GM04504 (cell line): ENCODE measurements at regions not wholly inside any gene's neighbourhood (a gene's known extent, or its start where the extent isn't known, plus 50 kb on each side); places are given as distances from the start of the nearest gene placed in this dataset.

Experiments used
- DNase-seq: peaks from one replicate; pipeline ENCODE4 v3.0.0-alpha.2; 2012; ENCODE audit warnings: low read depth

GRCh38 chr9:119829186-119829585 lies 460.0 kb upstream of the BRINP1 start:
- DNase-seq: no peak

- DNase-seq: no peak
Measured at GRCh38 chr9:119827526-119827925, 458.3 kb upstream of the BRINP1 start.

GRCh38 chr9:119827126-119827525 lies 457.9 kb upstream of the BRINP1 start:
- DNase-seq: no peak

GRCh38 chr9:119818726-119819435 lies 449.6 kb upstream of the BRINP1 start:
- DNase-seq: no peak

DNA sequence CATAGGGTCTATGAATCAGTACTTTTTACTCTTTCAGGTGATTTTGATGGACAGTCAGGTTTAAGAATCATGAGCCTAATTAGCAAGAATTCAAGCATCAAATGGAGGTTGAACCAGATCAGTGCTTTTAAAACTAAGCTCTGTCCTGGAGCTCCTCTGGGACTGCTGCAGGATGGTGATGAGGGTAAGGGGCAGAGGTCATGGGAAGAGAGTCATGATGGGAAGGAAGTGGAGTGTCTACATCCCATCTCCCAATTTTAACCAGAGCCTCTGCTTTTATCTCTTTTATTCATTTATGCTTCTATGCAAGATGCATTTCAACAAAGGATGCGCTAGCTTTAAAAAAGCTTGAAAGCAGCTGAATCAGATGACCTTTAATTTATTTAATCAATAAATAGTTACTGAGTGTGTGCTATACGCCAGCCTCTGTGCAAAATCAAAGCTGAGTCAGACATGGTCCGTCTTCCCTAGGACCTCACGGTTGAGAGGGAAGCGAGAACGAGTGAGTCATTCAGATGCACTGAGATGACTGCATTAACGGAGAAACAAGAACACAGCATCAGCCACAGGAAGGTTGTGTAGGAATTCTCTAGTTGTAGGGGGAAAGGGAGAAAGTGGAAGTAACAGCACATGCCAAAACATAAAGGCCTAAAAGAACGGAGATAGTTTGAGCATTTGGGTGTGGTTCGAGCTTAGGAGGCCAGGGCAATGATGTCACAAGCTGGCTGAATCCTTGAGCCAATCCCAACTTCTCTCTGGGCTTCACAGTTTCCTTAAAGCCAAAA lies 441.6 kb upstream of the BRINP1 start:
- DNase-seq: peak; percentile 41

DNA sequence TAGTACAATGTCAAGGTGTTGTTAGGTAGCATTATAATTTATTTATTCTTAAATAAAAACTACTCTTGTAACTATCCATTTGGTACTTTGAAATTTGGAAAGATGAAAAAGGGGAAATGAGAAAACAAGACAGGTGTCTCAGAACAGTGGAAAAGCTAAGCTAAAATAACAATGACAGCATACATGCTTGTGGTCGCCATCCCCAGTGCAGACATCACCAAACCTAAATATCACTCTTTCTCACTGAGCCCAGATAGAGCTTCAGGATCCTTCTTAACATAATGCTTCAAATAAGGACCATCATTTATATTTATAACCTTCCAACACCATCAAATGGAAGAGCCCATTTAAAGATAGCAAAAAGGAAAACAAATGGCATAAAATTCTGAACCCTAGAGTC lies 434.4 kb upstream of the BRINP1 start:
- DNase-seq: no peak

DNA sequence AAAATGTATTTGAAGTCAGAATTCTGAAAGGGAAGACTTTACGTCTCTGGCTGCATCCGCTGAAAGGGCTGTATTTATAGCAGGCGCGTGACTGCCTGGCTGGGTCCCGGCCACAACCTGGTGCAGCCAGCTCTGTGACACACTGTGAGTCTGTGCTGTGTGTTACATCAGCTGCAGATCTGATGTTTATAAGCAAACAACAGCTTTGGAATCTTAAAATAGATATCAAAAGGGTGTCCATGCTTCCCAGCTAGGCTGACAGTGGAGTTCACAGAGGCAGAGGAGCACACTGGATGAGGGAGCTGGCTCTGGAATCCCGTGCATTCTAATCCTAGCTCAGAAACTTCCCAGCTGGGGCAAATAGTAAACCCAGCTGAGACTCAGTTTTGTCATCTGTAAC lies 433.4 kb upstream of the BRINP1 start:
- DNase-seq: peak; percentile 50

GRCh38 chr9:119802133-119802532 lies 432.9 kb upstream of the BRINP1 start:
- no peak for DNase-seq

- DNase-seq: peak; percentile 6
Measured at GRCh38 chr9:119801311-119801710, 432.1 kb upstream of the BRINP1 start.

DNA sequence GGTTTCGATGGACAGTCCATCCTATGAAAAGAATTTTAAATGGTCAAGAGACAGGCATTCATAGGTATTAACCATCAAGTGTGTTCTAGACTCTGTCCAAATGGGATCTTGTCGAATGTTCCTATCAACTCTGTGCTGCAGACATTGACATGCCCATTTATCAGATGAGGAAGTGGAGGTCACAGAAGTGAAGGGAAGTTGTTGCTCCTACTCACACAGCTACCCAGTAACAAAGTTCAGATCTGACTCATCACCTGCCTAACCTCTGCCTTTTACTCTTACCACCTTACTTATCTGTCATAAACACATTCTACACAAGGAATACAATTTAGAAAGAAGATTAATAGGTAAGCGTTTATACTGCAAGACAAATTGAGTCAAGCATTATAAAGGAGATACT lies 426.2 kb upstream of the BRINP1 start:
- no peak for DNase-seq

- DNase-seq: no peak
Measured at GRCh38 chr9:119794836-119795235, 425.6 kb upstream of the BRINP1 start.

- DNase-seq: no peak
Measured at GRCh38 chr9:119793218-119793617, 424.0 kb upstream of the BRINP1 start.

DNA sequence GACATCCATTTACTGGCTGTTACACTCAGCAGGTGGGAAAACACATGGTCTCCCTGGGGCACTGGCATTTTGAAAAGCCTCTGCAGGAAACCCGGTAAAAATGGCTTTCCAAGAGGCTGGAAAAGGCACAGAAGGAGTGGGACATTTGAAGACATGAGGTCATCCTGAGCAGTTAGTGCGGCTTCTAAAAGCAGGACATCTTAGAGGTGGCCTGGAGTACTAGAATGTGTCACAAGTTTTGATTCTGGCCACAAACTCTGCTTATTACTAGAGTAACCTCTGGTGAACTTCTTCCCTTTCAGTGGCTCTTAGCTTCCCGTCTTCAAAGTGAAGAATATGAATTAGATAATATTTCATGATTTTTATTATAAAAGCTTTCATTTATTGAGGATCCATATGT lies 423.0 kb upstream of the BRINP1 start:
- no peak for DNase-seq

- DNase-seq: no peak
Measured at GRCh38 chr9:119789987-119790386, 420.8 kb upstream of the BRINP1 start.

DNA sequence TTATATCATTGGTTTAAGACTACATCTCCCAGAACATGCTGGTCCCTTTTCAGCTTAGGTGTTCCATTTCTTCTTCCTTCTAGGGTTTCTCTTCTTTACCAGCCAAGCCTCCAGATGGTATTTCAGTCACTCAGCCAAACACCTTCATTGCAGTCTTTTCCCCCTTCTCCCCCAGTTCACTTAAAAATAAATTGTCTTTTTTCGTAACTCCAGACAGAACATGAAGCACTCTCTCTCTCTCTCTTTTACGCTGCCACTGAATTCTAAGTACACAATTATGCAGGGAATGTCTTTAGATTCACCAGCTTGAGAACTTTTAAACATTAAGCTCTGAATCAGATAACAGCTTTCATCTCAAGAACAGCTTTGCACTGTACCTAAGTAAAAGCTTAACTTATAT lies 419.7 kb upstream of the BRINP1 start:
- DNase-seq: no peak

- no peak for DNase-seq
Measured at GRCh38 chr9:119781886-119782285, 412.7 kb upstream of the BRINP1 start.

- DNase-seq: no peak
Measured at GRCh38 chr9:119775410-119775809, 406.2 kb upstream of the BRINP1 start.

DNA sequence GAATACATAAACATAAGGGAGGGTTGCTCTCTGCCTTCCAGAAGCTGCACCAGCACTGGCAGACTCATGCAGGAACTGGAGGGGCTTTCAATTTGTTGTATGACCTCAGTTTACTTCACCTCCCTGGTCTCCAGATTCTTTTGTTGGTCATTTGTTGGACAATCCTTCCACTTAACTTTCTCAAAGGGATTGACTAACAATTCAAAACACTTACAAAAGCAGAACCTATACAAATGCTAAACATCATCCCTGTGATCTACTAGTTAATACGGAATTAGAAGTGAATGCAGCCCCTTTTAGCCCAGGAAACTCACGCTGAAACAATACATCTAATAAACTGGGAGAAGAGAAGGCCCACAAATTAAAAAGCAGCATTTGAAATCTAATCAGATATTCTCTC lies 404.6 kb upstream of the BRINP1 start:
- no peak for DNase-seq

DNA sequence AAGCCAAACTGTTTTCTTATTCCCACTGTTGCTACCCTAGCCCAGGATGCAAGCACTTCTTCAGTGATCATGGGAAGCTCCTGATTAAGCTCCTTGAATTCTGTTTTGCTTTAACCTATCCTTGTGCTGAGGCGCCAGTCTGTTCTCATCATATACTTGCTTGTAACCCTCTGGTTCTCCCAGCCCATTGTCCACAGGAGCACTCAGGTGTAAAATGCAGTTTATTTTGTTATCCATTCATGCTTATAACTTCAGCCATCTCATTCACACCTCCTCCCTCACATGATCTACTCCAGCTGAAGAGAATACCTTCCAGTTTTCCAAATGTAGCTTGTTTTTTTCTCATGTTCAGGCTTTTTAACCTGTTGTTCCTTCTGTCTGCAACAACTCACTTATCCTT lies 402.1 kb upstream of the BRINP1 start:
- DNase-seq: no peak

GRCh38 chr9:119768266-119768665 lies 399.0 kb upstream of the BRINP1 start:
- DNase-seq: no peak

- no peak for DNase-seq
Measured at GRCh38 chr9:119765632-119766175, 396.5 kb upstream of the BRINP1 start.

DNA sequence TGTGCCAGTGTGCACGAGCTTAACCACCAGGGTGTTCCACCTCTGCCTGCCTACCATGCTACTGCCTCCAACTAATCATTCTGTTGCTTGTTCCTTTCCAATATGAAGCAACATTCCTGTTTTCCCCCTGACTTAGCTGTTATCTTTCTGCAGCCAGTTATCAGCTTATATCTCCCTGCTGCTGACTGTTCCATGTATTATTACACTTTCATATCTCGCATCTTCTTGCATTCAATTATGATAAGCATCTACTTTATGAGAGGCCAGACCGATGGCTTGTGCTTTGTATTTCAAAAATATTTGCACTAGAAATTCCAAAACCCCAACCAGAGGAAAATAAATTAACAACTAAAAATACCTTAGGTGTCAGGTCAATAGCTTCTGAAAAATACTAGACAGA lies 394.0 kb upstream of the BRINP1 start:
- DNase-seq: no peak

DNA sequence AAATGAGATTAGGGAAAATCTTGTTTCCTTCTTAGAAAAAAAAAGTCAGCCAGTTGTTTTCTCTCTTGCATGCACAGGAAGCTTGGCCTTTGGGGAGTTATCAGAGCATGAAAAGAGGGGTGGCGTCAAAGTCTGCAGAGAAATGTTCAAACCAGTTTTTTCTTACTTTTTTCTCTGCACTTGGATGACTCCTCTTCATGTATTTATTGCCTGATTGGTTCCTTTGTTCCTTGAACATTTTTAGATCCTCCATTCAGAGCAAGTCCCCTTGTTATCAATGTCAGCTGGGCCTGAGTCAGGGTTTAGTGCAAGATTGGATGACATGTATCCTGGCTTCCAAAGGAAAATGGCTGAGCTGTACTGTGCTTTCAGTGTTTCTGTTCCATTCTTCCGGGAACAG lies 392.6 kb upstream of the BRINP1 start:
- no peak for DNase-seq
